Esophagus squamous epithelium (tissue), 5 donors: ENCODE measurements at regions not wholly inside any gene's neighbourhood (a gene's known extent, or its start where the extent isn't known, plus 50 kb on each side); places are given as distances from the start of the nearest gene placed in this dataset.
A peak's percentile ranks its signal among the peaks of the same experiment; 100 is the strongest.
"Not testable (repeated sequence)": the region's sequence is repeated elsewhere in the genome, so short reads cannot be mapped to it uniquely, and the experiment has no call there.

Experiments
- DNase-seq: peaks from one replicate; lab custom pipeline; 2025; lab: John Stamatoyannopoulos, UW
- H3K27ac ChIP-seq, 4 donors: fragments of 200-600 bp; sonication (generic); one replicate each; pipeline ENCODE4 v1.5.1; 2016 to 2019; ENCODE audit warnings: mild to moderate bottlenecking in 1 of 4
- H3K27me3 ChIP-seq, 4 donors: fragments of 200-600 bp; sonication (generic); 1 replicate in 3 of 4; 2 replicates in 1 of 4; pipeline versions ENCODE4 v1.5.1 to v1.6.0; 2017 to 2021; ENCODE audit warnings: antibody characterized with exemption in 1 of 4
- H3K36me3 ChIP-seq, 3 donors: fragments of 200-600 bp; sonication (generic); one replicate each; pipeline ENCODE4 v1.5.1; 2016 to 2019
- H3K4me1 ChIP-seq, 3 donors: fragments of 200-600 bp; sonication (generic); one replicate each; pipeline ENCODE4 v1.5.1; 2017 to 2019
- H3K4me3 ChIP-seq, 4 donors: fragments of 200-600 bp; sonication (generic); 1 replicate in 3 of 4; 2 replicates in 1 of 4; pipeline ENCODE4 v1.5.1; 2016 to 2019; ENCODE audit warnings: mild to moderate bottlenecking in 2 of 4, moderate library complexity in 1 of 4
- H3K9me3 ChIP-seq, 3 donors: fragments of 200-600 bp; sonication (generic); one replicate each; pipeline ENCODE4 v1.5.1; 2016 to 2019
- POLR2A ChIP-seq, 4 donors: fragments of 450-650 bp; IDR thresholded peaks; one replicate each; pipeline ENCODE4 v1.6.1; 2017; ENCODE audit warnings: antibody characterized with exemption in 4 of 4, mild to moderate bottlenecking in 4 of 4, moderate library complexity in 3 of 4
- WGBS, 2 donors: methylation state at CpG; one replicate each; pipeline ENCODE4 v1.1.5; 2018; 5-methylcytosine and 5-hydroxymethylcytosine counted together
- intact Hi-C: fragments of 100-400 bp; cut with DNase I; formaldehyde crosslinking; loops from one replicate; pipeline ENCODE4 v1.15.0; 2022
- TF ChIP-seq, protein P1 (sequence below), 6 experiments: fragments of 450-650 bp in 4 of 6; fragments of 200-600 bp in 2 of 6; sonication (generic) in 2 of 6; IDR thresholded peaks; one replicate each; pipeline ENCODE4 v1.5.1; 2016 to 2019; ENCODE audit warnings: antibody characterized with exemption in 6 of 6, mild to moderate bottlenecking in 4 of 6, moderate library complexity in 4 of 6
- donor health status: DM: yes; HTN: yes; CAD: no.

DNA sequence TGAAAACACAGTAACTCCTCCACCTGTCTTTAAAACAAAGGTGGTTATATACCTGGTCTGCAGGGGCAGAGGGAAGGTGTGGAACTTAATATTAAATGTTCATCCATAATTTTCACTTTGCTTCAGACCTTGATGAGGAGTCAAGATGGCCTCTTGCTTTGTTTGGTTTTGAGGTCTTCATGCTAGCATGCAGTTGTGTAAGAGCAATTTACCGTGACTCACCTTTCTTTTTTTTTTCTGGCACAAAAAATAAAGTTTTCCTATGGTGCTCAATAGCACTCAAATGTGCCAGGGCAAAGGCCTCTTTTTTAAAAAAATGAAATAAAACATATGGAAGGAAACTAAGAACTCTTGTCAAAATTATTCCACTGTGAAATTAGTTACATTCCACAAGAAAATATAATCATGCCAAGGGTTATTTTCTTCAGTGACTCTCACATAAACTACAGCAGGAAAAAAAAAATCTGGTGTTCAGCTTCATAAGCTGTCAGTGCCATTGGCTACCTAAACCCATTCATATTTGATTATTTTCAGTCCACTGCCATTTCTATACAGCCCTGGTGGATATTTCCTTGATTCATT, 128.2 kb downstream of the SLC7A11 start:
- H3K4me1 ChIP-seq: peaks cover 0 to 38% (median 5%) of the 10 kb centered on the region in 3 donors
- 24% methylated on average over 1 of the region's 1 CpG for WGBS, 2 donors
- no peak for DNase-seq
- TF ChIP-seq POLR2A (IDR thresholded peaks at IDR 0.05): no peak
- TF ChIP-seq, protein P1, sequence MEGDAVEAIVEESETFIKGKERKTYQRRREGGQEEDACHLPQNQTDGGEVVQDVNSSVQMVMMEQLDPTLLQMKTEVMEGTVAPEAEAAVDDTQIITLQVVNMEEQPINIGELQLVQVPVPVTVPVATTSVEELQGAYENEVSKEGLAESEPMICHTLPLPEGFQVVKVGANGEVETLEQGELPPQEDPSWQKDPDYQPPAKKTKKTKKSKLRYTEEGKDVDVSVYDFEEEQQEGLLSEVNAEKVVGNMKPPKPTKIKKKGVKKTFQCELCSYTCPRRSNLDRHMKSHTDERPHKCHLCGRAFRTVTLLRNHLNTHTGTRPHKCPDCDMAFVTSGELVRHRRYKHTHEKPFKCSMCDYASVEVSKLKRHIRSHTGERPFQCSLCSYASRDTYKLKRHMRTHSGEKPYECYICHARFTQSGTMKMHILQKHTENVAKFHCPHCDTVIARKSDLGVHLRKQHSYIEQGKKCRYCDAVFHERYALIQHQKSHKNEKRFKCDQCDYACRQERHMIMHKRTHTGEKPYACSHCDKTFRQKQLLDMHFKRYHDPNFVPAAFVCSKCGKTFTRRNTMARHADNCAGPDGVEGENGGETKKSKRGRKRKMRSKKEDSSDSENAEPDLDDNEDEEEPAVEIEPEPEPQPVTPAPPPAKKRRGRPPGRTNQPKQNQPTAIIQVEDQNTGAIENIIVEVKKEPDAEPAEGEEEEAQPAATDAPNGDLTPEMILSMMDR (IDR thresholded peaks at IDR 0.05): no peak
- H3K4me3 ChIP-seq: no peak overlapping the region
- H3K9me3 ChIP-seq: no peaks in the 10 kb centered on the region
- H3K27ac ChIP-seq: no peak overlapping the region
- intact Hi-C loops: no loop called here
- H3K27me3 ChIP-seq: no peaks in the 10 kb centered on the region
- H3K36me3 ChIP-seq: no peaks in the 10 kb centered on the region

DNA sequence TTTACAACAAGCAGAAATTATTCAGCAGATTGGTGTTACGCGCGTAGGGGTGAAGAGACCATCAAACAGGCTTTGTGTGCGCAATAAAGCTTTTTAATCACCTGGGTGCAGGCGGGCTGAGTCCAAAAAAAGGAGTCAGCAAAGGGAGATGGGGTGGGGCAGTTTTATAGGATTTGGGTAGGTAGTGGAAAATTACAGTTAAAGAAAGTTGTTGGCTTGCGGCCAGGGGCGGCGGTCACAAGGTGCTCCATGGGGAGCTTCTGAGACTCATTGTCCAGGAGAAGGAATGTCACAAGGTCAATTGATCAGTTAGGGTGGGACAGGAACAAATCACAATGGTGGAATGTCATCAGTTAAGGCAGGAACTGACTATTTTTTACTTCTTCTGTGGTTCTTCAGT, 129.3 kb downstream of the SLC7A11 start:
- H3K27me3 ChIP-seq, DNase-seq, H3K4me3 ChIP-seq, H3K9me3 ChIP-seq, H3K36me3 ChIP-seq, intact Hi-C loops: not testable (repeated sequence)
- Histone ChIP-seq H3K27ac (peak overlapping the region in 2 of 4 donors; percentile 44 to 53), H3K4me1 (peaks cover 0 to 38% (median 5%) of the 10 kb centered on the region in 3 donors)
- 84 to 93% methylated on average over 8 of the region's 8 CpGs for WGBS, 2 donors

DNA sequence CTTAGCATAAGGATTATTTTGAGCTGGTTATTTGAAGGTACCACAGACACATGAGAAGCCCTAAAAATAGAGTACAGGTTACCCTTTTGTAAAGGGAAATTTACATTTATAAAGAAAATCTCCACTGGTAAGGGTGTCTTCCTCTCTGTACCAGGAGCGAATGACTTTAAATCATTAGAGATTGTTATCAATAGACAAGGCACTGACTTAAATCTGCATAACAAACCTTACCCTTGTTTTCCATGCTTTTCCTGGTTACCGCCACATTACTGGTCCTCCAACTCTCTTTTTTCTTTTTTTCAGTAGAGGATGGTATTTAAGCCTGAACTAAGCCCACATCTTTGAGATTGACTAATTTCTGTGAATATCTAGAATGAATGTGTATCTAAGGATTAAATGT, 129.8 kb downstream of the SLC7A11 start:
- no peak for DNase-seq
- H3K4me1 ChIP-seq: peaks cover 0 to 38% (median 5%) of the 10 kb centered on the region in 3 donors
- no peaks in the 10 kb centered on the region for H3K27me3 ChIP-seq
- 69 to 84% methylated on average over 2 of the region's 2 CpGs for WGBS, 2 donors
- H3K36me3 ChIP-seq: no peaks in the 10 kb centered on the region
- intact Hi-C loops: no loop called here
- H3K9me3 ChIP-seq: no peaks in the 10 kb centered on the region
- no peak overlapping the region for H3K4me3 ChIP-seq
- peak overlapping the region in 2 of 4 donors; percentile 44 to 53 for H3K27ac ChIP-seq
- TF ChIP-seq POLR2A (IDR thresholded peaks at IDR 0.05): no peak
- TF ChIP-seq, protein P1 (IDR thresholded peaks at IDR 0.05): no peak

DNA sequence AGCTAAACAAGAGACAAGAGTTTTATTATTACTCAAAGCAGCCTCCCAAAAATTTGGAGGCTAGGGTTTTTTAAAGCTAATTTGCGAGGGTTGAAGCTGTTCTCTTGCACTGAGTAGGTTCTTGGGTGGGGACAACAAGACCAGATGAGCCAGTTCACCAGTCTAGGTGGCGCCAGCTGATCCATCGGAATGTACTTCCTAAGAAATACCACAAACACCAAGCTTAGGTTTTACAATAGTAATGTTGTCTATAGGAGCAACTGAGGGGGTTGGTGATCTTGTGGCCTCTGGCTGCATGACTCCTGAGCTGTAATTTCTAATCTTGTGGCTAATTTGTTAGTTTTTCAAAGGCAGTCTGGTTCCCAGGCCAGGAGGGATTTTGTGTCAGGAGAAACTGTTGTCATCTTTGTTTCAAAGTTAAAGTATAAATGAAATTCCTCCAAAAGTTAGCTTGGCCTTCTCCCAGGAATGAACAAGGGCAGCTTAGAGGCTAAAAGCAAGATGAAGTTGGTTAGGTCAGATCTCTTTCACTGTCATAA, 130.6 kb downstream of the SLC7A11 start:
- Histone ChIP-seq H3K4me3 (no peak overlapping the region), H3K9me3 (no peaks in the 10 kb centered on the region), H3K27ac (peak overlapping the region in 3 of 4 donors; percentile 26 to 53 (median 36)), H3K36me3 (no peaks in the 10 kb centered on the region), H3K27me3 (no peaks in the 10 kb centered on the region), H3K4me1 (peaks cover 0 to 38% (median 5%) of the 10 kb centered on the region in 3 donors)
- TF ChIP-seq, protein P1 (IDR thresholded peaks at IDR 0.05): no peak
- TF ChIP-seq POLR2A (IDR thresholded peaks at IDR 0.05): no peak
- 71 to 72% methylated on average over 3 of the region's 3 CpGs for WGBS, 2 donors
- DNase-seq: no peak
- intact Hi-C loops: no loop called here

DNA sequence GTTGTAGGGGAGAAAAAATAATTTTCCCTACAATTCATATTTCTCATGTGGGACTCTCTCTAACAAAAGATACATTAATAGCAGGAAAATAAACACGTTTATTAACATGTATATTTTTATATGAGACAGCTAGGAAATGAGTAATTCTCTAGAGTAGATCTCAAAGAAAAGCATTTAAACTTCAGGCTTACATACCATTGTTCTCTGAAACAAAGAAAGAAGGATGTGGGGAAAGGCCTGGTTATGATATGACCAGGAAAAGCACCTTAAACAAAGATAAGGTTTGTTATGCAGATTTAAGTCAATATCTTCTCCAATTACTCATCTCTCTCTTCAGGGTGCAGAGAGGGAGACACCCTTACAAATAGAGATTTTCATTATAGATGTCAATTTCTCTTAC, 131.3 kb downstream of the SLC7A11 start:
- H3K27me3 ChIP-seq: no peaks in the 10 kb centered on the region
- H3K4me3 ChIP-seq: no peak overlapping the region
- TF ChIP-seq, protein P1 (IDR thresholded peaks at IDR 0.05): no peak
- TF ChIP-seq POLR2A (IDR thresholded peaks at IDR 0.05): no peak
- peaks cover 0 to 38% (median 5%) of the 10 kb centered on the region in 3 donors for H3K4me1 ChIP-seq
- DNase-seq: no peak
- H3K9me3 ChIP-seq: no peaks in the 10 kb centered on the region
- 6 to 29% methylated on average over 1 of the region's 1 CpG for WGBS, 2 donors
- intact Hi-C loops: no loop called here
- H3K36me3 ChIP-seq: no peaks in the 10 kb centered on the region
- peak overlapping the region in 1 of 4 donors; percentile 53 for H3K27ac ChIP-seq
